ENCODE measurements at regions not wholly inside any gene's neighbourhood (a gene's known extent, or its start where the extent isn't known, plus 50 kb on each side); places are given as distances from the start of the nearest gene placed in this dataset.
"Not testable (repeated sequence)": the region's sequence is repeated elsewhere in the genome, so short reads cannot be mapped to it uniquely, and the experiment has no call there.

GRCh38 chrX:93468075-93468474 is 205.3 kb downstream of the NAP1L3 start:
- DNase-seq (ENCODE audit: low read depth in 2 of 2), result no peak
- H3K4me3 ChIP-seq (replicated peaks in 1 of 2; ENCODE audit: low read depth in 2 of 2, low read length in 2 of 2), result no peak overlapping the region
- no peak for TF ChIP-seq CTCF (IDR thresholded peaks at IDR 0.05; ENCODE audit: low read depth, low read length)

- no peak overlapping the region for H3K4me3 ChIP-seq (replicated peaks in 1 of 2; ENCODE audit: low read depth in 2 of 2, low read length in 2 of 2)
- TF ChIP-seq CTCF (IDR thresholded peaks at IDR 0.05; ENCODE audit: low read depth, low read length), result no peak
- no peak for DNase-seq (ENCODE audit: low read depth in 2 of 2)
These were observed 207.0 kb downstream of the NAP1L3 start for GRCh38 chrX:93466383-93466782.

- no peak for TF ChIP-seq CTCF (IDR thresholded peaks at IDR 0.05; ENCODE audit: low read depth, low read length)
- DNase-seq (ENCODE audit: low read depth in 2 of 2), result no peak
- no peak overlapping the region for H3K4me3 ChIP-seq (replicated peaks in 1 of 2; ENCODE audit: low read depth in 2 of 2, low read length in 2 of 2)
These were observed 212.3 kb downstream of the NAP1L3 start for GRCh38 chrX:93461060-93461459.

- DNase-seq (ENCODE audit: low read depth in 2 of 2), result no peak
- no peak for TF ChIP-seq CTCF (IDR thresholded peaks at IDR 0.05; ENCODE audit: low read depth, low read length)
- no peak overlapping the region for H3K4me3 ChIP-seq (replicated peaks in 1 of 2; ENCODE audit: low read depth in 2 of 2, low read length in 2 of 2)
These were observed 218.9 kb downstream of the NAP1L3 start for GRCh38 chrX:93454509-93454908.

- H3K4me3 ChIP-seq (replicated peaks in 1 of 2; ENCODE audit: low read depth in 2 of 2, low read length in 2 of 2); DNase-seq (ENCODE audit: low read depth in 2 of 2): not testable (repeated sequence)
These were observed 238.7 kb downstream of the NAP1L3 start for GRCh38 chrX:93434721-93435120.

GRCh38 chrX:93428497-93428896 is 244.9 kb downstream of the NAP1L3 start:
- TF ChIP-seq CTCF (IDR thresholded peaks at IDR 0.05; ENCODE audit: low read depth, low read length), result no peak
- DNase-seq (ENCODE audit: low read depth in 2 of 2), result no peak
- H3K4me3 ChIP-seq (replicated peaks in 1 of 2; ENCODE audit: low read depth in 2 of 2, low read length in 2 of 2), result no peak overlapping the region

- no peak overlapping the region for H3K4me3 ChIP-seq (replicated peaks in 1 of 2; ENCODE audit: low read depth in 2 of 2, low read length in 2 of 2)
- peak; percentile 0 to 2 for DNase-seq (ENCODE audit: low read depth in 2 of 2)
- TF ChIP-seq CTCF (IDR thresholded peaks at IDR 0.05; ENCODE audit: low read depth, low read length), result peak; percentile 4
These were observed 250.7 kb downstream of the NAP1L3 start for GRCh38 chrX:93422693-93423092.
